ENCODE measurements at regions not wholly inside any gene's neighbourhood (a gene's known extent, or its start where the extent isn't known, plus 50 kb on each side); places are given as distances from the start of the nearest gene placed in this dataset.
"Not testable (repeated sequence)": the region's sequence is repeated elsewhere in the genome, so short reads cannot be mapped to it uniquely, and the experiment has no call there.

DNA sequence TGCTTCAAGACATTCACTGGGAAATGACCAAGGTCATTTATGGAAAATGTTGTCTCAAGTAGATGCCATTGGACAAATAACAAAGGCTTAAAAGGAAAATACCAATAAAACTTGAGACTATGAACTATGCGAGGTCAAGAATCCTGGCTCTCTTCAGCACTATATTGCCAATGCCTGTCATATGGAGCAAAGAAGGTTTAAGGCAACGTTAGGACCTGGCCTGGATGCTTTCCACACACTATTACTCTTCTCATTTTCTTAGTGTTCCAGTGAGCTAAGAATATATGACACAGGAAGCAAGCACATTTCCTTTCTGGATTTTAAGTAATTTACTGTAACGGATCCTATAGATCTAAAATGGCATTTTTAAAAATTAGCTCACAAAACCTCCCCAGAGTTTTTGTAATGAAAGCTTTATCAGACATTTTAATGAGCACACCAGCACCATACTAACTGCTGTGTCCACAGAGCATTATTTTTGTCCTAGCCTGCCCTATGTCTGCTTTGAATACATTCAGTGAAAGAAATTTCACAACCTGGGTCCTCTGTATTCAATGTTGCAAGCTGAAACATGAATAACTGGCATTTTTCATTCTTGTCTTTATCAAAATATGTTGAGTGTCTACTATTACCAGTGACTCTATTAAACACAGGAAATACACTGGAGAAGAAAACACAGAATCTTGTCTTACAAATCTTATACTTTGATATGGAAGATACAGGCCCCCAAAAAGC is 315.6 kb downstream of the CETN3 start:
- H4K20me1 ChIP-seq (ENCODE audit: low read depth, low read length): no peaks in the 10 kb centered on the region
- no peak overlapping the region for H2AFZ ChIP-seq (ENCODE audit: low read depth, low read length, severe bottlenecking)
- H3K27me3 ChIP-seq (ENCODE audit: low read length): no peaks in the 10 kb centered on the region
- no peak overlapping the region for H3K27ac ChIP-seq (ENCODE audit: low read depth, low read length)
- no peak overlapping the region for H3K4me3 ChIP-seq (ENCODE audit: insufficient read depth, low read length, poor library complexity, severe bottlenecking)
- no peak for TF ChIP-seq EZH2phosphoT487 (conservative IDR thresholded peaks at IDR 0.05; ENCODE audit: low read length)
- TF ChIP-seq, protein P1, sequence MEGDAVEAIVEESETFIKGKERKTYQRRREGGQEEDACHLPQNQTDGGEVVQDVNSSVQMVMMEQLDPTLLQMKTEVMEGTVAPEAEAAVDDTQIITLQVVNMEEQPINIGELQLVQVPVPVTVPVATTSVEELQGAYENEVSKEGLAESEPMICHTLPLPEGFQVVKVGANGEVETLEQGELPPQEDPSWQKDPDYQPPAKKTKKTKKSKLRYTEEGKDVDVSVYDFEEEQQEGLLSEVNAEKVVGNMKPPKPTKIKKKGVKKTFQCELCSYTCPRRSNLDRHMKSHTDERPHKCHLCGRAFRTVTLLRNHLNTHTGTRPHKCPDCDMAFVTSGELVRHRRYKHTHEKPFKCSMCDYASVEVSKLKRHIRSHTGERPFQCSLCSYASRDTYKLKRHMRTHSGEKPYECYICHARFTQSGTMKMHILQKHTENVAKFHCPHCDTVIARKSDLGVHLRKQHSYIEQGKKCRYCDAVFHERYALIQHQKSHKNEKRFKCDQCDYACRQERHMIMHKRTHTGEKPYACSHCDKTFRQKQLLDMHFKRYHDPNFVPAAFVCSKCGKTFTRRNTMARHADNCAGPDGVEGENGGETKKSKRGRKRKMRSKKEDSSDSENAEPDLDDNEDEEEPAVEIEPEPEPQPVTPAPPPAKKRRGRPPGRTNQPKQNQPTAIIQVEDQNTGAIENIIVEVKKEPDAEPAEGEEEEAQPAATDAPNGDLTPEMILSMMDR (IDR thresholded peaks at IDR 0.05; ENCODE audit: insufficient read depth, low read length, poor library complexity, severe bottlenecking): no peak
- H3K79me2 ChIP-seq (ENCODE audit: insufficient read depth, low read length): no peaks in the 10 kb centered on the region
- no peak overlapping the region for H3K9ac ChIP-seq (ENCODE audit: low read length)
- H3K9me3 ChIP-seq (ENCODE audit: insufficient read depth, low read length): no peaks in the 10 kb centered on the region
- no peaks in the 10 kb centered on the region for H3K36me3 ChIP-seq (ENCODE audit: low read length)
- no peaks in the 10 kb centered on the region for H3F3A ChIP-seq (ENCODE audit: insufficient read depth)
- H3K4me2 ChIP-seq (ENCODE audit: low read depth, low read length, poor library complexity, severe bottlenecking): no peak overlapping the region
- H3K9me2 ChIP-seq (replicated peaks; ENCODE audit: insufficient read depth, low read length): no peaks in the 10 kb centered on the region

DNA sequence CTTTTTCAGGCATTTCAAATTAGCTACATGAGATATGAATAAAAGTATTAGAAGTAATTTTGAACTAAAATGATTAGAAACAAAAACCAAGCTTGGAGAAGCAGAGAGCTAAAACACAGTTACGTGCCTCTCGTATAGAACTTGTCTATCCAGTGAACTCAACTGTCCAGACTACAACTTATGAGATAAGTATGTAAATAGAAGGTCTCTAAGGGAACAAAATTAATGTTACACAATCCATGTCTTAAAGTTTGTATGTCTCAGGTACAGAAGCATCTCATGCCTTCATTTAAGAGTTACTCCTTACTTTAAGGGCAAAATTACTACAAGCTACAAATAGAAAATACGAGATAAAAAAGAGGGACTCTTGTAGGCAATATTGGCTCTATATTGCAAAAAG is 316.8 kb downstream of the CETN3 start:
- H3K36me3 ChIP-seq (ENCODE audit: low read length): no peaks in the 10 kb centered on the region
- no peaks in the 10 kb centered on the region for H3K79me2 ChIP-seq (ENCODE audit: insufficient read depth, low read length)
- no peak overlapping the region for H3K9ac ChIP-seq (ENCODE audit: low read length)
- H3K9me2 ChIP-seq (replicated peaks; ENCODE audit: insufficient read depth, low read length): no peaks in the 10 kb centered on the region
- no peak for TF ChIP-seq EZH2phosphoT487 (conservative IDR thresholded peaks at IDR 0.05; ENCODE audit: low read length)
- TF ChIP-seq, protein P1 (IDR thresholded peaks at IDR 0.05; ENCODE audit: insufficient read depth, low read length, poor library complexity, severe bottlenecking): no peak
- no peaks in the 10 kb centered on the region for H4K20me1 ChIP-seq (ENCODE audit: low read depth, low read length)
- no peaks in the 10 kb centered on the region for H3K27me3 ChIP-seq (ENCODE audit: low read length)
- H3K4me2 ChIP-seq (ENCODE audit: low read depth, low read length, poor library complexity, severe bottlenecking): no peak overlapping the region
- H3F3A ChIP-seq (ENCODE audit: insufficient read depth): no peaks in the 10 kb centered on the region
- H2AFZ ChIP-seq (ENCODE audit: low read depth, low read length, severe bottlenecking): no peak overlapping the region
- H3K27ac ChIP-seq (ENCODE audit: low read depth, low read length): no peak overlapping the region
- no peak overlapping the region for H3K4me3 ChIP-seq (ENCODE audit: insufficient read depth, low read length, poor library complexity, severe bottlenecking)
- H3K9me3 ChIP-seq (ENCODE audit: insufficient read depth, low read length): no peaks in the 10 kb centered on the region

DNA sequence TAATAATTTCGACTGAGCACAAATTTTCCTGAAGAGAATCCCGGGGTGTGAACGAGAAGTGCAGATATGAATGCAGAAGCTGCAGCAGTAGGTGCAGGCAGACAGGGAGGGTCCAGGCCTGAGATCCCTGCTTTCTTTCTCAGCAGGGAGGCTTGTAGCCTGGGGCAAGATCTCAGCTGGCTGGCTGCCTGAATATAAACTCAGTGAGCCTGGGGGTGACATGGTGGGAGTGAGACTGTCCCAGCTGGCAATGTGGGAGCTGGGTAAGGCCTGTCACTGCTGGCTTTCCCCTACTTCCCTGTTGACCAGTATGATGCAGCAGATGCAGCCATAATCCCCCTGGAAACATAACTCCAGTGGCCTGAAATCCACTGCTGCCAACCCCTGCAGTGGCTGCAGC is 325.2 kb downstream of the CETN3 start:
- Histone ChIP-seq H3K79me2 (ENCODE audit: insufficient read depth, low read length) (no peaks in the 10 kb centered on the region), H3K36me3 (ENCODE audit: low read length) (no peaks in the 10 kb centered on the region), H3K4me2 (ENCODE audit: low read depth, low read length, poor library complexity, severe bottlenecking) (no peak overlapping the region), H3K9ac (ENCODE audit: low read length) (no peak overlapping the region), H3K4me3 (ENCODE audit: insufficient read depth, low read length, poor library complexity, severe bottlenecking) (no peak overlapping the region), H2AFZ (ENCODE audit: low read depth, low read length, severe bottlenecking) (no peak overlapping the region), H3K9me3 (ENCODE audit: insufficient read depth, low read length) (no peaks in the 10 kb centered on the region), H3K9me2 (replicated peaks; ENCODE audit: insufficient read depth, low read length) (no peaks in the 10 kb centered on the region; the same call in 1 of the 2 replicates), H4K20me1 (ENCODE audit: low read depth, low read length) (no peaks in the 10 kb centered on the region), H3K27me3 (ENCODE audit: low read length) (no peaks in the 10 kb centered on the region), H3F3A (ENCODE audit: insufficient read depth) (no peaks in the 10 kb centered on the region), H3K27ac (ENCODE audit: low read depth, low read length) (no peak overlapping the region)
- TF ChIP-seq EZH2phosphoT487 (conservative IDR thresholded peaks at IDR 0.05; ENCODE audit: low read length): no peak
- TF ChIP-seq, protein P1 (IDR thresholded peaks at IDR 0.05; ENCODE audit: insufficient read depth, low read length, poor library complexity, severe bottlenecking): no peak

DNA sequence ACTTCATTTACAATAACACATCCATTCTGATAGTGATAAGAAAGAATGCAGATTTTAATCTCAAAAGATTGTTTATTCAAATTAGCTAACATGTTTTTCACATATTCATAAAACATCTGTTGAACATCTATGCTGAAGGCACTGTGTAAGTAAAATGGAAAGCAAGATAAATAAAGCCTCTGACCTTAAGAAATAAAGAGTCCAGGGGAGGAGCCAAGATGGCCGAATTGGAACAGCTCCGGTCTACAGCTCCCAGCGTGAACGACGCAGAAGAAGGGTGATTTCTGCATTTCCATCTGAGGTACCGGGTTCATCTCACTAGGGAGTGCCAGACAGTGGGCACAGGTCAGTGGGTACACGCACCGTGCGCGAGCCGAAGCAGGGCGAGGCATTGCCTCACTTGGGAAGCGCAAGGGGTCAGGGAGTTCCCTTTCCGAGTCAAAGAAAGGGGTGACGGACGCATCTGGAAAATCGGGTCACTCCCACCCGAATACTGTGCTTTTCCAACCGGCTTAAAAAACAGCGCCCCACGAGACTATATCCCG is 336.5 kb downstream of the CETN3 start:
- H3K9me2 ChIP-seq (replicated peaks; ENCODE audit: insufficient read depth, low read length); H3K36me3 ChIP-seq (ENCODE audit: low read length); H3K4me3 ChIP-seq (ENCODE audit: insufficient read depth, low read length, poor library complexity, severe bottlenecking); H3K27me3 ChIP-seq (ENCODE audit: low read length); H3K4me2 ChIP-seq (ENCODE audit: low read depth, low read length, poor library complexity, severe bottlenecking); H3K9ac ChIP-seq (ENCODE audit: low read length); H2AFZ ChIP-seq (ENCODE audit: low read depth, low read length, severe bottlenecking); H3K79me2 ChIP-seq (ENCODE audit: insufficient read depth, low read length); H3F3A ChIP-seq (ENCODE audit: insufficient read depth); H3K9me3 ChIP-seq (ENCODE audit: insufficient read depth, low read length); H4K20me1 ChIP-seq (ENCODE audit: low read depth, low read length); H3K27ac ChIP-seq (ENCODE audit: low read depth, low read length): not testable (repeated sequence)

All from SU-DHL-6 (cell line).